ENCODE measurements at regions not wholly inside any gene's neighbourhood (a gene's known extent, or its start where the extent isn't known, plus 50 kb on each side); places are given as distances from the start of the nearest gene placed in this dataset.

GRCh38 chr14:101105045-101105444 lies 201.5 kb upstream of the RTL1 start:
- no peak for DNase-seq (ENCODE audit: low spot score)

GRCh38 chr14:101108579-101109346 lies 205.2 kb upstream of the RTL1 start:
- DNase-seq (ENCODE audit: low spot score): no peak

DNA sequence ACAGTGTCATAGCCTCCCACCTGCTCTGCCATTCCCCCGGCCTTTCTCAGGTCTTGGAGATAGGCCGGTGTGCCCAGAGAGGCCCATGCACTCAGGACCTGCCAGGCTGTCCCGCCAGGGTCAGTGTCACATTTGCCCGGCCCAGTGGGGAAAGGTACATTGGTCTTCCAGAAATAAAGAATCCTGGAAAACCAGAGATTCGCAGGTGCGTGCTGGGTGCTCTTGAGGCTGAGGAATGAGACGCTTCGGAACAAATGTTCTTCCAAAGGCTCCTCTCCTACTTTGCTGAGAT lies 205.8 kb upstream of the RTL1 start:
- no peak for DNase-seq (ENCODE audit: low spot score)

- no peak for DNase-seq (ENCODE audit: low spot score)
Observed at GRCh38 chr14:101109981-101110728, 206.6 kb upstream of the RTL1 start.

DNA sequence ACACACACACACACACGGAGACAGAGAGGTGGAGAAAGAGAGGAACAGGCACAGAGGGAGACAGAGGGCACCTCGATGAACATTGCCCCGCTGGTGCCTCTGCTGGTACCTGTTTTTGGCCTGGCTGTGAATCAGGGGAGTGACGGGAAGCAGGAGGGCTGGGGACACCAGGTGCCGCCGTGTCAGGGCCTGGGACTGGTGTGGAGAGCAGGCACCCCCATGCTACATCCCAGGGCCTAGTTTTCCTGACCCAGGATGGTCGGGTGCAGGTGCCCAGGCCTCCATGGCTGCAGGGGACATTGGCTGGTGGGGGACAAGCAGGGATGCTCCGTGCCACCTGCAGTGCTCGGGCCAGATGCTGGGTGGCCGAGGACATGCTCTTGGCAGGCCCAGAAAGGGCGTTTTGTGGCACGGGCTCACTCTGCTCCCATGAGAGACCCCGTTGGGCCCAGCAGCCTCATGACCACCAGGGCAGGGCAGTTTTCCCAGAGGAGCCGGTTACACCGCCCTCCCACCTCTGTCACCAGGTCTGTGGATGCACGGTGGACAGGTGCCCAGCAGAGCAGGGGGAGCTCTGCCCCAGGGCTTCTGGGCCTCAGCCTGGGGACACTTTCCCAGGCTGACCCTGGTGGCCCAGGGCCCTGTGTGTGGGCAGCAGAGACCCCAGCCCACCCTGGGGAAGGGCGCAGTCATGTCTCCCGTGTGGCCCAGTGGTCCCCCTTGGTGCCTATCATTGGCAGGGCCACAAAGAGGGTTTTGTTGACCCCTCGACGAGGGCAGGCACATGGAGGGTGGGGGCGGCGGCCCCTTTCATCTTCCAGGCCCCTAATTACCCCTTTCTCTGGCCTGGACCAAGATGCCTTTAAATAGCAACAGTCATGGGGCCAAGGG lies 207.5 kb upstream of the RTL1 start:
- no peak for DNase-seq (ENCODE audit: low spot score)

DNA sequence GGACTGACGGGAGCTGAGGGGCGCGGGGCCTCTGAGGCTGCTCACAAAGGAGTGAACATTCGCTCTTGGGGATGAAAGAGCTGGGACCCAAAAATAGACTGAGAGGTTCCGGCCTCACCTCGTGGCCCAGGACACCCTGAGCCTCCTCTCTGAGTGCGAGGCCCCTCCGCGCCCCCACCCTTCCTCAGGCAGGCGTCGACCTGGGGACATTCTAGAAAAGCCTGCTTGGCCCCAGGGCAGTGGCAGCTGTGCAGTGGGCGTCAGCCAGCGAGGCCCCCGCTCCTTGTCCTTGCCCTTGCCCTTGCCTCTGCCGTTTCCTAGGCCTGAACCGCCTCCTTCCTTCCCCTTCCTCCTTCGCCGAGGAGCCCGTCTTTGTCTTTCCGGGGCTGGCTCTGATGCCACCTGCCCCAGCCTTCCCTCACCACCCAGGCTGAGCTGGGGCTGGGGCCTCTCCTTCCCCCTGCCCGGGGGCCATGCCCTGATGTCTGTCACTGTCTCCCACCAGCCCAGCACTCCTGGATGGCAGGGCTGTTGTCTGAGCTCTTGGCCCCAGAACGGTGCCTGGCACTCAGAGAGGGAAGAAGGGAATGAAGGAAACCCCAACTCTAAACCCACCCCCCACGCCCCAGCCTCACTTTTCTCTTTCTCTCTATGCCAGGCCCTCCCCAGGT lies 208.2 kb upstream of the RTL1 start:
- DNase-seq (ENCODE audit: low spot score): no peak

DNA sequence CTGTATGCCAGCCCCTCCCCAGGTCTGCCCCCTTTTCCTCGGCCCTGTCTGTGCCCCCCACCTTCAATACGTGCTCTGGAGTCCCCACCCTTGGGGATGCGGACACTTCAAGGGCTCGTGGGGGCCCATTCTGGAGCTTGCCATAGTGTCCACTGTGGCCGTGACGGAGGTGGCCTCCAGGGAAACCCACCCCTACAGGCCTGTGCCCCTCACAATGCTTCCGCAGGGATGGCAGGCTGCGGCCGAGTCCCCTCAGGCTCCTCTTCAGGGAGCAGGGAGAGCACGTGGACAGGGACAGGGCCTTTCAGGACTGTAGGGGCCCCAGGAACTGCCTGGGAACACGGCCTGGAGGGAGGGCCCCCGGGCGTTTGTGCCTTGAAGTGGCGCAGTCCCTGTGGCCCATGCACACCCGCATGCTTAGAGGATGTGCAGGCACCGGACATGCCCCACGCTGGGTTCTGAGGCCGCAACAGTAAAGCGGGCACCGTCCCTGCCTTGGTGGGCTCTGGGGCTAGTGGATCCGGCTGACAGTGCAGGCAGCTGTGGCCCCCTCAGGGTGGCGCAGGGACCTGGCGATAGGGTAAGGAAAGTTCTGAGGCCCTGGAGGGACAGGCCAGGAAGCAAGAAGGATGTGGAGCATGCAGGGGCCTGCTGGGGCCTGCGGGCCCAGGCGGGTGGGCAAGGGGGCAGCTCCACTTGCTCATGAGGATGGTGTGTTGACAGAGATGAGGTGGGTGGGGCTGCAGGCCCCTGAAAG lies 209.0 kb upstream of the RTL1 start:
- no peak for DNase-seq (ENCODE audit: low spot score)

DNA sequence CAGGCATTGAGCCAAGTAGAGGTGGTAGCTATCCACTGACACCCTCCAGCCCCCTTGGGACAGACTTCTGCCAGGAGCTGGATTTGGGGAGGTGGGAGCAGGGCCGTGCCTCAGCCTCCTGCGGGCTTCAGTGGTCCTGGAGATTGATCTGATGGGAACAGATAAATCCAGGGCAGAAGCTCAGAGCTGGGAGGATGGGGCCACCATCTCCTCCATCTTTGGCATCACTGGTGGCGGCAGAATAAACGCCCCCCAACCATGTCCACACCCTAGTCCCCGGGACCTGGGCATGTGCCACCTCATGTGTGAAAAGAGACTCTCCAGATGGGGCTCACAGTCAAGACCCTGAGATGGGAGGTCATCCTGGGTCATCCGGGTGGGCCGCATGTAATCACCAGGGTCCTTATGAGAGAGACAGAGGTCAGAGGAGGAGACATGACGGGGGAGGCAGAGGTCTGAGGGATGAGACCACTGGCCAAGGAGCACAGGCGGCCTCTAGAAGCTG lies 209.6 kb upstream of the RTL1 start:
- no peak for DNase-seq (ENCODE audit: low spot score)

GRCh38 chr14:101113835-101114725 lies 210.6 kb upstream of the RTL1 start:
- DNase-seq (ENCODE audit: low spot score): no peak

GRCh38 chr14:101114726-101115515 lies 211.4 kb upstream of the RTL1 start:
- DNase-seq (ENCODE audit: low spot score): no peak

- DNase-seq (ENCODE audit: low spot score): no peak
Observed at GRCh38 chr14:101115652-101116051, 212.1 kb upstream of the RTL1 start.

DNA sequence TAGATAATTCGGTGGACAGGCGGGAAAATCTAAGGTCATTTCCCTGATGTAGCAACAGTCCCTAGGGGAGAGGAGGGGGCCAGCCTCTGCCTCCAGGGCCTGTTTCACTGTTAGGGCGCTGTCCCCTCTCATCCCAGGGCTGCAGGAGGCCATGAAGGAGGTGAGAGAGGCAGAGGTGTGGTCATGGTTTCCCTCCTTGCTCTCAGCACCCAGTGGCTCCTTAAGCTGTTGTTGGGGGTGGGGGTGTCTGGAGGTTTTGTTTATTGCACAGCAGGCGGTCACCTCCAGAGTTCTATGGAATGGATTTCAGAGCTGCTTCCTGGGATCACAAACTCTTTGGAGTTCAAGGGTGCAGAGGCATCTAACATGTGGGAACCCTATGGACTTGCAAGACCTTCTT lies 212.5 kb upstream of the RTL1 start:
- DNase-seq (ENCODE audit: low spot score): no peak

DNA sequence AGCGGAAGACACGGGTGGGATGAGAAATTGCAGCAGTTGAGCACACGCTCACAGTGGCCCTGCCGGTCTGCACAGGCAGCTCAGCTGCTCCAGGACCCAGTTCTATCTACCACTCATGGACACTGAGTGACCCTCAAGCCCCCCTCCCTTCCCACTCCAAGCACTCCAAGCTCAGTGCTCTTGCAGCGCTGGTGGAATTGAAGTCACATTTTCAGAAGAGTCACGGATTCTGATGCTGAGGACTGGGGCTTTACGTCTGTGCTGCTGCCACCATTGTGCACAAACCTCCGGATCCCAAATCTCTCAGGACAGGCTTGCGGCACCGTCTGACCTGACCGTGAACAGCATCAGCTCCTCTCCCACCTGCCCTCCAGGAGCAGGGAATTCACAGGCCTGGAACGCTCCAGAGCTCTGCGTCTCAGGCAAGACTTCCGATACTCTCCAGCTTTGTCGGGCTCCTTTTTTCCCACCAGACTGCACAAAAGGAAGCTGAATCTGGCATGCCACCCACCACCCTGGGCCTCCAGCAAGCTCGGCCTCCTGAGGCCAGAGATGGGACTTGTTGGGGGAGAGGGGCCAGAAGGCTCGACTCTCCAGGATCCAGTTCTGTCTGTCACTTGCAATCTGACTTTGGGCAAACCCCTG lies 213.1 kb upstream of the RTL1 start:
- DNase-seq (ENCODE audit: low spot score): no peak

GRCh38 chr14:101117543-101117942 lies 214.0 kb upstream of the RTL1 start:
- DNase-seq (ENCODE audit: low spot score): no peak

DNA sequence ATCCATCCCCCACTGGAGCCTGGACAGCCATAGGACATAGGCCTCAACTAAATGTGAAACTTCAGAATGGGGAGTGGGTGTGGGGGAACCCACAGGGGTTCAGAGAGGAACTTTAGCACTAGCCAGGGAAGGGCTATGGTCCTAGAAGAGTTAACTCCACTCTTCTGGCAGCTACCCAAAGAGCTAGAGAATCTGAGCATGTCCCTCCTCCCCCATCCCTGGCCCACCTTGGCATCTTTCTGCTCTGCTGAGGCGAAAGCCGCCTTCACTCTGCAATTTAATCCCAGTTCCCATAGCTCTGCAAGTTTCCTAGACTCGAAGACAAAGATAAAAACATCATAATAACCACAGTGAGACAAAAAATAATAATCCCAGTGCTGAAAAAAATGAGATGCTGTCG lies 214.7 kb upstream of the RTL1 start:
- no peak for DNase-seq (ENCODE audit: low spot score)

DNA sequence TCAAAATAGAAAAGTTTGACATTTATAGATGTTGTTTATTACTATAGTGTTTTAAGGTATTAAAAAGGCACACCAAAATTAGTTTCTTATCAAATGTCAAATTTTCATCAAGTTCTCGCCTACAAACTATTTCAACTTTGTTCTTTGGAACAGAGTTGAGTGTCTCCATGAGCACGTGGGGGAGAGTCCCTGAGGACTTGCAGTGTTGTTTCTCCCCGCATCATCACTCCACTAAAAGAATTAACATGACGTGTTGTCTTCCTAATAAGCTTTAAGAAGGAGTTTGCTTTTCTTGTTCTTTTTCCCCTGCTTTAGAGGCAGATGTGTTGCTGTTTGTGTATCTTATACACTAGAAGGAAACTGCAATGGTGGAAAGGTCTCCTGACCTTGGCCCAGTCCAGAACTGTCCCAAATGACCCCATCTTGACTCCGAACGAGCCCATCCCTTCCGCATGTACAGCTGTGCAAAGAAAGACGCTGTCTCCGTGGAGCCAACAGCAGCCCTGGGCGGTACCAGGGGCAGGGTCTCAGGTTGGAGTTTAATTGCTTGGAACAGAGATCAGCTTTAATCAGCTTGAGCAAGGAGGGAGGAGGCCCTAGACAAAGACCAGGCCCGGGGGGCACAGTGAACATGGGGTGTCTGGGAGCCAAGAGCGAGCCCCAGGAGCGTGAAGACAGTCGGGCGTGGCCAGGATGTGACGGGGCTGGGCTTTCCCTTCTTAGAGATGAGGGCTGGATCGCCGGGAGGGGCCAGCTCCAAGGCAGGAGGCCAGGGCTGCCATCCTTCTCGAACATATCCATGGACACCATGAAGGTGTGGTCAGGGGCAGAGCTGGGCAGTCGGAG lies 215.4 kb upstream of the RTL1 start:
- no peak for DNase-seq (ENCODE audit: low spot score)

- no peak for DNase-seq (ENCODE audit: low spot score)
Observed at GRCh38 chr14:101119830-101120571, 216.5 kb upstream of the RTL1 start.

Data from A172 (cell line).